ENCODE measurements at regions not wholly inside any gene's neighbourhood (a gene's known extent, or its start where the extent isn't known, plus 50 kb on each side); places are given as distances from the start of the nearest gene placed in this dataset.

DNA sequence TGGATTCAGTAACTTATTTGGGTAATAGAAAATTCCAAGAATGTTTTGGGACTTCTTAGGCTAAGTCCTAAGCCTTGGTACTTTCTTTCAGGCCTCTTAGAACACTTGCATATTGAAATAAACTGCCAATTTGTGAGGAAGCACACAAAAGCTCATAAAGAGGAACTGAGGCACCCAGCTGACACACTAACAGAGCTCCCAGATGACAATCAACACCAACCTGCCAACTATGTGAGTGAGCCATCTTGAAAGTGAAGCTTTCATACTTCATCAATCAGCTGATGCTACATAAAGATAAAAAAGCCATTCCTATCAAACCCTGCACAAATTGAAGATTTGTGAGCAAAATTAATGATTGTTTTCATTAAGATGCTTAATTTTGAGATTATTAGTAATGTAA, 832.5 kb upstream of the EPHA7 start:
- Histone ChIP-seq H4K20me1 (ENCODE audit: insufficient read depth) (no peaks in the 10 kb centered on the region), H3K27ac (ENCODE audit: low read depth in 2 of 2, low read length in 1 of 2) (no peak overlapping the region), H2AFZ (ENCODE audit: low read depth) (no peak overlapping the region), H3K79me2 (ENCODE audit: insufficient read depth) (no peaks in the 10 kb centered on the region), H3K4me1 (ENCODE audit: control insufficient read depth in 1 of 2, insufficient read depth in 2 of 2, low read depth in 1 of 2, low read length in 1 of 2) (no peaks in the 10 kb centered on the region), H3F3A (replicated peaks; ENCODE audit: insufficient read depth) (no peaks in the 10 kb centered on the region), H3K27me3 (ENCODE audit: insufficient read depth) (no peaks in the 10 kb centered on the region), H3K4me2 (no peak overlapping the region), H3K9me2 (no peaks in the 10 kb centered on the region), H3K4me3 (ENCODE audit: low read depth in 2 of 2, low read length in 1 of 2) (no peak overlapping the region), H3K36me3 (replicated peaks in 1 of 2; ENCODE audit: control insufficient read depth in 1 of 2, insufficient read depth in 2 of 2, low read length in 1 of 2) (no peaks in the 10 kb centered on the region), H3K9ac (no peak overlapping the region), H3K9me3 (no peaks in the 10 kb centered on the region)
- ChIA-PET POLR2A (no interaction called here), CTCF (no interaction called here)
- TF ChIP-seq JUND (IDR thresholded peaks at IDR 0.05) (no peak), TEAD4 (IDR thresholded peaks at IDR 0.05; ENCODE audit: borderline replicate concordance, insufficient read depth) (no peak), FOXM1 (IDR thresholded peaks at IDR 0.05; ENCODE audit: low read depth) (no peak)
- TF ChIP-seq, protein P1, sequence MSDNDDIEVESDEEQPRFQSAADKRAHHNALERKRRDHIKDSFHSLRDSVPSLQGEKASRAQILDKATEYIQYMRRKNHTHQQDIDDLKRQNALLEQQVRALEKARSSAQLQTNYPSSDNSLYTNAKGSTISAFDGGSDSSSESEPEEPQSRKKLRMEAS (IDR thresholded peaks at IDR 0.05; ENCODE audit: low read depth): no peak
- no peak for DNase-seq

DNA sequence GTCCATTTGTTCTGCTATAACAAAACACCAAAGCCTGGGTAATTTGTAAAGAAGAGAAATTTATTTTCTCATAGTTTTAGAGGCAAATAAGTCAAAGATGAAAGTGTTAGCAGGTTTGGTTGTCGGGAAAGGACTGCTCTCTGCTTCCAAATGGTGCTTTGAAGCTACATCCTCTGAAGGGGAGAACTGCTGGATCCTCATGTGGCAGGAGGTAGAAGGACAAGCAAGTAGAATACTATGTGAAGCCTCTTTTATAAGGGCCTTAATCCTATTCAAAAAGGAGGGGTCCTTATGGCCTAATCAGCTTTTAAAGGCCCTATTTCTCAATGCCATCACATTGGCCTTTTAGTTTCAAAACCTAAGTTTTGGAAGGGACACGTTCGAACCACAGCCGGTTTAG, 826.0 kb upstream of the EPHA7 start:
- H3K27ac ChIP-seq (ENCODE audit: low read depth in 2 of 2, low read length in 1 of 2): no peak overlapping the region
- H3K27me3 ChIP-seq (ENCODE audit: insufficient read depth): no peaks in the 10 kb centered on the region
- no peak overlapping the region for H3K4me3 ChIP-seq (ENCODE audit: low read depth in 2 of 2, low read length in 1 of 2)
- DNase-seq: no peak
- H3K79me2 ChIP-seq (ENCODE audit: insufficient read depth): no peaks in the 10 kb centered on the region
- no peaks in the 10 kb centered on the region for H3K9me2 ChIP-seq
- H3K36me3 ChIP-seq (replicated peaks in 1 of 2; ENCODE audit: control insufficient read depth in 1 of 2, insufficient read depth in 2 of 2, low read length in 1 of 2): no peaks in the 10 kb centered on the region
- no peak overlapping the region for H3K4me2 ChIP-seq
- H3K4me1 ChIP-seq (ENCODE audit: control insufficient read depth in 1 of 2, insufficient read depth in 2 of 2, low read depth in 1 of 2, low read length in 1 of 2): no peaks in the 10 kb centered on the region
- TF ChIP-seq EP300 (IDR thresholded peaks at IDR 0.05; ENCODE audit: borderline replicate concordance in 1 of 2, low read depth in 1 of 2, low read length in 1 of 2): no peak
- TF ChIP-seq, protein P2, sequence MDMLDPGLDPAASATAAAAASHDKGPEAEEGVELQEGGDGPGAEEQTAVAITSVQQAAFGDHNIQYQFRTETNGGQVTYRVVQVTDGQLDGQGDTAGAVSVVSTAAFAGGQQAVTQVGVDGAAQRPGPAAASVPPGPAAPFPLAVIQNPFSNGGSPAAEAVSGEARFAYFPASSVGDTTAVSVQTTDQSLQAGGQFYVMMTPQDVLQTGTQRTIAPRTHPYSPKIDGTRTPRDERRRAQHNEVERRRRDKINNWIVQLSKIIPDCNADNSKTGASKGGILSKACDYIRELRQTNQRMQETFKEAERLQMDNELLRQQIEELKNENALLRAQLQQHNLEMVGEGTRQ (IDR thresholded peaks at IDR 0.05; ENCODE audit: borderline replicate concordance, low read depth, low read length): no peak
- TF ChIP-seq, protein P3, sequence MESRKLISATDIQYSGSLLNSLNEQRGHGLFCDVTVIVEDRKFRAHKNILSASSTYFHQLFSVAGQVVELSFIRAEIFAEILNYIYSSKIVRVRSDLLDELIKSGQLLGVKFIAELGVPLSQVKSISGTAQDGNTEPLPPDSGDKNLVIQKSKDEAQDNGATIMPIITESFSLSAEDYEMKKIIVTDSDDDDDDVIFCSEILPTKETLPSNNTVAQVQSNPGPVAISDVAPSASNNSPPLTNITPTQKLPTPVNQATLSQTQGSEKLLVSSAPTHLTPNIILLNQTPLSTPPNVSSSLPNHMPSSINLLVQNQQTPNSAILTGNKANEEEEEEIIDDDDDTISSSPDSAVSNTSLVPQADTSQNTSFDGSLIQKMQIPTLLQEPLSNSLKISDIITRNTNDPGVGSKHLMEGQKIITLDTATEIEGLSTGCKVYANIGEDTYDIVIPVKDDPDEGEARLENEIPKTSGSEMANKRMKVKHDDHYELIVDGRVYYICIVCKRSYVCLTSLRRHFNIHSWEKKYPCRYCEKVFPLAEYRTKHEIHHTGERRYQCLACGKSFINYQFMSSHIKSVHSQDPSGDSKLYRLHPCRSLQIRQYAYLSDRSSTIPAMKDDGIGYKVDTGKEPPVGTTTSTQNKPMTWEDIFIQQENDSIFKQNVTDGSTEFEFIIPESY (IDR thresholded peaks at IDR 0.05; ENCODE audit: borderline replicate concordance, low read depth): no peak
- TF ChIP-seq GATA2 (CRISPR knock-in tag; IDR thresholded peaks at IDR 0.05): no peak
- TF ChIP-seq RFX5 (IDR thresholded peaks at IDR 0.05; ENCODE audit: low read length): no peak
- no peak for TF ChIP-seq JUND (IDR thresholded peaks at IDR 0.05)
- TF ChIP-seq, protein P1 (IDR thresholded peaks at IDR 0.05; ENCODE audit: low read depth): no peak
- TF ChIP-seq NFIC (IDR thresholded peaks at IDR 0.05; ENCODE audit: borderline replicate concordance): no peak
- no peak for TF ChIP-seq EZH2phosphoT487 (IDR thresholded peaks at IDR 0.05; ENCODE audit: borderline replicate concordance, low read depth)
- no peak for TF ChIP-seq TEAD4 (IDR thresholded peaks at IDR 0.05; ENCODE audit: borderline replicate concordance, insufficient read depth)
- TF ChIP-seq MEF2A (IDR thresholded peaks at IDR 0.05; ENCODE audit: borderline replicate concordance, low read depth): no peak
- no peak for TF ChIP-seq FOSL2 (IDR thresholded peaks at IDR 0.05; ENCODE audit: borderline replicate concordance, low read depth)
- no peak for TF ChIP-seq TCF12 (IDR thresholded peaks at IDR 0.05)
- TF ChIP-seq SMC3 (IDR thresholded peaks at IDR 0.05; ENCODE audit: low read depth, low read length): no peak
- H4K20me1 ChIP-seq (ENCODE audit: insufficient read depth): no peaks in the 10 kb centered on the region
- H3F3A ChIP-seq (replicated peaks; ENCODE audit: insufficient read depth): no peaks in the 10 kb centered on the region
- no peak overlapping the region for H3K9ac ChIP-seq
- WGBS (ENCODE audit: low lambda C conversion rate): 7% methylated on average over 4 of the region's 4 CpGs
- POLR2A ChIA-PET: no interaction called here
- no peaks in the 10 kb centered on the region for H3K9me3 ChIP-seq
- H2AFZ ChIP-seq (ENCODE audit: low read depth): no peak overlapping the region
- CTCF ChIA-PET: no interaction called here

Measured in SK-N-SH (cell line).